ENCODE measurements at regions not wholly inside any gene's neighbourhood (a gene's known extent, or its start where the extent isn't known, plus 50 kb on each side); places are given as distances from the start of the nearest gene placed in this dataset.
"Not testable (repeated sequence)": the region's sequence is repeated elsewhere in the genome, so short reads cannot be mapped to it uniquely, and the experiment has no call there.

- no peak for DNase-seq
Observed at GRCh38 chr1:61579802-61580201, 145.1 kb downstream of the TM2D1 start.

- no peak for DNase-seq
Observed at GRCh38 chr1:61572046-61572445, 152.9 kb downstream of the TM2D1 start.

GRCh38 chr1:61570191-61570590, 154.8 kb downstream of the TM2D1 start:
- no peak for DNase-seq

DNA sequence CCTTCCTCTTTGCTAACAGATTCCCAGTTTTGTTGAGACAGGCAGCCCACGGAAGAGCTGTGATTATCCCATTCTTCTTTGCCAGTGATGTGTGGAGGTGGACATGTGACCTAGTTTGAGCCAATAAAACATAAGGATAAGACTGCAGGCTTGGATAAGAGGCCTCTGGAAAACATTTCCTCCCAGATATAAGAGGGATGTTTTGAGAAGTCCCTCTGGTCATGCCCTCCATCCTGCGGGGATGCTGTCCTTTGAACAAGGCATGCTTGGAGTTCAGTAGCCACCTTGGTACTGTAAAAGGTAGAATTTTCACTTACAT, 155.7 kb downstream of the TM2D1 start:
- DNase-seq: no peak

DNA sequence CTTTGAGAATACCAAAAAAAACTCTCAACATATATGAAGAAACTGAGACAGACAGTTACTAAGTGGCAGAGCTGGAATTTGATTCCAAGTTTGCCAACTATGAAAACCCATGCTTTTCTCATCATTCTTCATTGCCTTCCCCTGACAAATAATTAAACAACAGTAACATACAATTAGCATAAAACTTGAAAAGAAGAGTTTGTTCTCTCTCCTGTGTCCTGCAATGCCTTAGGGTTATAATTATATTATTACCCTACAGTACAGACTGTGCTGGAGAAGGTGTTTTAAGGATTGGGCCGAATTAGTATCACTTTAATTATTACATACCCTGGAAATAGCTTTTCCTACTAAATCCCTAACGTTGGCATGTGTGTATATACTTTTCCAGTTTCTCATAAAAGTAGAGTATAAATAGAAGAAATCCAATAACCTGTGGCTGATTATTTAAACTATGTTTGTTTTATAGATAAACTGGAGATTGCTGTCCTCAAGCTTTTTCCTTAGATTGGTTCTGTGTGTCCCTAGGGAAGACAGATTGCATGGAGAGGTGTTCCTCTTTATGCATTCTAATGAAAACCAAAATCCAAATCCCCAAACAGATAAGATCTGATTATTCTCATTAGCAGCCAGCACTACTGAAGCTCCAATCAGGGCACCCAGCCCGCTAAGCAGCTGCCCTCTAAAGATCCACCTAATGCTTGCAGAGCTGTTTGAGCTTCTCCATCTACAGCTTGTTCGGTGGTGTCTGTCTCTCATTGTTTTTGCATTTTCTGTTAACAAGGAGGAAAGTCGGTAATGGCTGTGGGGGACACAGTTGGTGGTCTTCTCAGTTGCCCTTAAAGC, 156.3 kb downstream of the TM2D1 start:
- no peak for DNase-seq

GRCh38 chr1:61566177-61566576, 158.8 kb downstream of the TM2D1 start:
- no peak for DNase-seq

GRCh38 chr1:61563611-61564010, 161.3 kb downstream of the TM2D1 start:
- no peak for DNase-seq

- no peak for DNase-seq
Observed at GRCh38 chr1:61561666-61562065, 163.3 kb downstream of the TM2D1 start.

DNA sequence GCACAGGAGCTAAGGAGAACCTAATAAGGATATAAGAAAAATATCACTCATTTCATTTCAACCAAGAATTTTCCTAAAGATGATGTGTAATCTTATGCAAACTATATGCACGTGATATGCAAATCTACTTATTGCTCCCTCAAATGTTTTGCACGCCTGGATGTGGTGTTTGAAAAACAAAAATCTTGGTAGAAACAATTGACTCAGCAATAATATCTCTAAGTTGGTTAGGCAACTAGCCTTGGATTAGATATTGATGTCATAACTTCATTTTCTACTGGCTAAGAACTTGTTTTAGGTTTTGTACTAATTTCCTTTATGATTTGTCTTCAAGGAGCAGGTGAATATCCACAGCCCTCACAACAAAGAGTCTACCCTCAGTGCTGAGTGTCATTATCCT, 164.6 kb downstream of the TM2D1 start:
- DNase-seq: no peak

DNA sequence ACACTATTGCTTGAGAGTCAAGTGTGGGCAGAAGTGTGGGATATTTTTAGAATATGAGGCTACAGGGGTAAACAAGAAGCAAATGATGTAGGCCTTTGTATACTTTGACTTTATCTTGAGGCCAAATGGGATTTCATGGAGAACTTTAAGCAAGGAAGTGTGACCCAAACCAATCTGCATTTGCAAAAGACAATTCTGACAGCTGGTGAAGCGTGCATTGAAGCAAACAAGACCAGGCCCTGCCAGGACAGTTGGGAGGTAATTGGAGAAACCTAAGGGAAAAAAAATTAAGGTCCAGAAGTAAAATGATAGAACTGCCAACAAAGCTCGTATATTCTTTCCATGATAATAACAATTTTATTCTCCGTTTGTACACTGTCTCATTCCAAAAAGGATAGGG, 168.3 kb downstream of the TM2D1 start:
- DNase-seq: no peak

DNA sequence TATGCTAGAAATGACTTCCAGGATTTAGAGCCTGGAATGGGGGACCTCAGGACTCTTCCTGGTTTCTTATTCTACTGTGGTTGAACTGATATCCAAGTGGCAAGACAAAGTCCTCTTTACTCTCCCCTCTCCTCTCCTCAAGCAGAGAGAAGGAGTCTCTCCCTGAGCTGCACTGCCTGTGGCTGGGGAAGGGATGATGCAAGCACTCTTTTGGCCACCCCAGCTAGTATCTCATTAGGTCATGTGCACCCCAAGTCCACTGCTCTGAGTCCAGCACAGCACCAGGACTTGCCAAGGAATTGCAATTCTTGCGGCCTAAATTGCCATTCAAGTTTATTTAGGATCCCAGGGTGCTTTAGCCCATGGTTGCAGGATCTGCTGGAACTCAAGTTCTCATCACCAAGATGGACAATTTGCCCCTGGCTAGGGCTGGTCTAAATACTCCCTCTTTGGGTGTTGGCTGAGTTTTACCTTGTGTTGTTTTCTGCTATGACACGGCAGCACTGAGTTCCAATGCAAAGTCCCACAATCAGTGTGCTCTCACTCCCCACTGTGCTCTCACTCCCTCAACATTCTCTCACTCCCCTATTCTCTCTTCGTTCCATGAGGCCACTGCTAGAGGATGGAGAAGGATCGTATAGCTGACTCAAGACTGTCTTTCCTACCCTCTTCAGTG, 172.2 kb downstream of the TM2D1 start:
- DNase-seq: no peak

DNA sequence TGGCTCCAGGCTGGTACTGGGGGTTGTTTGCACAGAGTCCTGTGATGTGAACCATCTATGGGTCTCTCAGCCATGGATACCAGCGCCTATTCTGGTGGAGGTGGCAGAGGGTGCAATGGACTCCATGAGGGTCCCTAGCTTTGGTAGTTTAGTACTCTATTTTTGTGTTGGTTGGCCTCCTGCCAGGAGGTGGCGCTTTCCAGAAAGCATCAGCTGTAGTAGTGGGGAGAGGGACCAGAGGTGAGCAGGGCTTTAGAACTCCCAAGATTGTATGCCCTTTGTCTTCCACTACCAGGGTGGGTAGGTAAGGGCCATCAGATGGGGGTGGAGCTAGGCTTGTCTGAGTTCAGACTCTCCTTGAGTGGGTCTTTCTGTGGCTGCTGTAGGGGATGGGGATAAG, 177.6 kb downstream of the TM2D1 start:
- DNase-seq: not testable (repeated sequence)

DNA sequence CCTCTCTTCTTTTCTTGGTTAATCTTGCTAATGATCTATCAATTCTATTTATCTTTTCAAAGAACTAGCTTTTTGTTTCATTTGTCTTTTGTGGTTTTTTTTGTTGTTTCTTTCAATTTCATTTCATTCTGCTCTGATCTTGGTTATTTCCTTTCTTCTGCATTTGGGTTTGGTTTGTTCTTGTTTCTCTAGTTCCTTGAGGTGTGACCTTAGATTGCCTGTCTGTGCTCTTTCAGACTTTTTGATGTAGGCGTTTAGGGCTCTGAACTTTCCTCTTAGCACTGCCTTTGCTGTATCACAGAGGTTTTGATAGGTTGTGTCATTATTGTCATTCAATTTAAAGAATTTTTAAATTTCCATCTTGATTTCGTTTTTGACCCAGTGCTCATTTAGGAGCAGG, 180.1 kb downstream of the TM2D1 start:
- DNase-seq: not testable (repeated sequence)

DNA sequence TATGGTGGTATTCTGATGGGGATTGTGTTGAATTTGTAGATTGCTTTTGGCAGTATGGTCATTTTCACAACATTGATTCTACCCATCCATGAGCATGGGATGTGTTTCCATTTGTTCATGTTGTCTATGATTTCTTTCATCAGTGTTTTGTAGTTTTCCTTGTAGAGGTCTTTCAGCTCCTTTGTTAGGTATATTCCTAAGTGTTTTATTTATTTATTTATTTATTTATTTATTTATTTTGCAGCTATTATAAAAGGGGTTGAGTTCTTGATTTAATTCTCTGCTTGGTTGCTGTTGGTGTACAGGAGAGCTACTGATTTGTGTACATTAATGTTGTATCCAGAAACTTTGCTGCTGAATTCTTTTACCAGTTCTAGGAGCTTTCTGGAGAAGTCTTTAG, 181.4 kb downstream of the TM2D1 start:
- DNase-seq: not testable (repeated sequence)

GRCh38 chr1:61539720-61540462, 185.1 kb downstream of the TM2D1 start:
- DNase-seq: no peak

GRCh38 chr1:61538228-61538627, 186.7 kb downstream of the TM2D1 start:
- DNase-seq: no peak

GRCh38 chr1:61536174-61537108, 188.5 kb downstream of the TM2D1 start:
- DNase-seq: no peak

DNA sequence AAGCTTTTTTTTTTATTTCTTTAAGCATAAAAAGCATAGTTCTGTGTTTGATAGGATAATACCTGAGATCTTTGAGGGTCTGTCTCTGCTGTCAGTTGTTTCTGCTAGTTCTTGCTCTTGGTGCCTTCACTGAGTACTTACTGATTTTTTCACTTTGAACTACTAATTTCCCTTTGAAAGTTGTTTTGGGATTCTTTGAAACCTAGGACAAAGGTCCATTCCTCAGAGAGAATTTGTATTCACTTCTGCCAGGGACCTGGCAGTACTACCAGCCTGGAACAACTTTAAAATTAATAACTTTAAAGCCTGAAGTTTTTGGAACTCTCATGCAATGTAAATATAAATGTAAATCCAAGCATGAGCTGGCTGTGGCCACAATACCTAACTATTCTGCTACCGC, 190.1 kb downstream of the TM2D1 start:
- no peak for DNase-seq

- DNase-seq: no peak
Observed at GRCh38 chr1:61533546-61533945, 191.4 kb downstream of the TM2D1 start.

DNA sequence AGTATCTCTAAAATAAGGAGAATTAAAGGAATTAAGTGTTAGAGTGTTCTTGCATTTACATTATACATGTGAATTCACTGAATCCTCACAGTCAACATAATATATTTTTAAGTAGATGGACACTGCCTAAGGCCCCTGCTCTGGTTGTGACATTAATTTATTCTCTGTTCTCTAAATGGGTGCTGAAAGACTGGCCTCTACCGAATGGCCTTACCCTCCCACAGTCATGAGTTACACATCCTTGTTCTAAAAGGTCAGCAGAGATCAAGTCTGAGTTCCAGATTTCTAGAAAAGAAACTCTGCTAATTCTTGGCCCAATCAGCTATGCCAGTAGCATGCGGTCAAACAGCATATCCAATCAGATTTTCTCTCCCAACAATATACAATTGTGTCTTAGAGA, 193.2 kb downstream of the TM2D1 start:
- DNase-seq: no peak

DNA sequence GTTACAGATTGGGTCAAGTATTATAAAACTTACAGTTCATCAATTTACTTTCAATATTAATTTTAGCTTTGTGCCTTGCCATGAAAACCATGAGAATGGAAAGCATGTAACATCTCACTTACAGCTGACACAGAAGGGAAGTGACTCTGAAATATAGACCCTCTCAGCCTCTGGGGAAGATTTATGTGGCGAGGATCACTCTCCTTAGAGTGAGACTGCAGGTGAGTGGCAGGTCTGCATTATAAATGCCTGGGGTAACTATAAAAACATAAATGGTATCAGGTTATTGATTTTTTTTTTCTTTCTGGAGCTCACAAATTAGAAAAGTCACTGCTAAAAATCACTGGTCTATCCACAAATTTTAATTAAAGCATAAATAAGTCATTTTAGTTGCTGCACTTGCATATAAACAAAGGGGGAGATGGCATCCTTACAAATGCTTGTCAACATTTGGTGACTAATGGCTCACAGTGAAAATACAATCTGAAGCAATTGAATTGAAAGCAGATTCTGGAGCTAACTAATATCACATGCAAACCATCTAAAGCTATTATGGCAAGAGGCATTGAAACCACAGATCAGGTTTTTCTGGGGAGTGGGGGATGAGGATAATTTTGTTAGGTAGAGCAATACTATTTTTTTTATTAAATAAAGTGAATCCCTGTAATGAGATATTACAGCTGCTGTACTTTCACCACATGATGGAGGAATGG, 200.9 kb downstream of the TM2D1 start:
- DNase-seq: no peak

DNA sequence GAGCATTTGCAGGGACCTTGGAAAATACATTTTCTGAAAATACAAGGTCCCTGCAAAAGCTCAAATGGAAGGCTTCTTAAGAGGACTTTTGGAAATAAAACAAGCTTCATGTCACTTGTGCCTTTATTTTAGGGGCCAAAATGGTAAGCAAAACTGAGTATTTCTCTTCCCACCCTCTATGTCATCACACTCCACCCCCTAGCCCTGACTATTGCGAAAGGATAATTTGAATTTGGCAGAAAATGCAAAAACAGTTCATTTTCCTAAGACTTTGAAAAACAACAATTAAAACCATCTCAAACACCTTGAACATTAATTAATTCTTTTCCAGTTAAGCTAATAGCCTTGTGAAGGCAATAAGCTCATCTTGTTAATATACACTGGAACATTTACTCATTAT, 201.7 kb downstream of the TM2D1 start:
- no peak for DNase-seq
